ENCODE measurements at regions not wholly inside any gene's neighbourhood (a gene's known extent, or its start where the extent isn't known, plus 50 kb on each side); places are given as distances from the start of the nearest gene placed in this dataset.

- TF ChIP-seq NKRF (conservative IDR thresholded peaks at IDR 0.05) (no peak), CREM (IDR thresholded peaks at IDR 0.05; ENCODE audit: low read depth) (no peak), IKZF2 (IDR thresholded peaks at IDR 0.05) (no peak), ZNF274 (IDR thresholded peaks at IDR 0.05; ENCODE audit: insufficient read depth, insufficient read length) (no peak), PKNOX1 (IDR thresholded peaks at IDR 0.05) (no peak), ZSCAN29 (IDR thresholded peaks at IDR 0.05) (no peak), ZNF687 (IDR thresholded peaks at IDR 0.05) (no peak), RB1 (IDR thresholded peaks at IDR 0.05; ENCODE audit: borderline replicate concordance) (no peak), TAF1 (IDR thresholded peaks at IDR 0.05; ENCODE audit: borderline replicate concordance, low read depth, low read length) (no peak), BRCA1 (IDR thresholded peaks at IDR 0.05; ENCODE audit: low read depth, low read length) (no peak), ZBTB4 (CRISPR knock-in tag; IDR thresholded peaks at IDR 0.05) (no peak), HDAC6 (IDR thresholded peaks at IDR 0.05; ENCODE audit: unreplicated experiment) (no peak)
These were observed 207.9 kb downstream of the CD47 start for GRCh38 chr3:107882881-107883280.

All from GM12878 (cell line).